NCI-H146 (cell line): ENCODE measurements at regions not wholly inside any gene's neighbourhood (a gene's known extent, or its start where the extent isn't known, plus 50 kb on each side); places are given as distances from the start of the nearest gene placed in this dataset.
"Not testable (repeated sequence)": the region's sequence is repeated elsewhere in the genome, so short reads cannot be mapped to it uniquely, and the experiment has no call there.

Experiments used
- DNase-seq: peaks from one replicate; lab custom pipeline; 2025; lab: John Stamatoyannopoulos, UW

GRCh38 chr2:56515399-56515798 is 331.6 kb downstream of the CCDC85A start:
- no peak for DNase-seq

GRCh38 chr2:56519806-56520205 is 336.0 kb downstream of the CCDC85A start:
- no peak for DNase-seq

- no peak for DNase-seq
These were observed 338.9 kb downstream of the CCDC85A start for GRCh38 chr2:56522605-56523089.

- no peak for DNase-seq
These were observed 340.0 kb downstream of the CCDC85A start for GRCh38 chr2:56523816-56524215.

GRCh38 chr2:56531668-56532420 is 348.1 kb downstream of the CCDC85A start:
- no peak for DNase-seq

- DNase-seq: no peak
These were observed 350.5 kb downstream of the CCDC85A start for GRCh38 chr2:56534321-56534720.

GRCh38 chr2:56537756-56538155 is 354.0 kb downstream of the CCDC85A start:
- DNase-seq: no peak

GRCh38 chr2:56539618-56540017 is 355.8 kb downstream of the CCDC85A start:
- no peak for DNase-seq

- DNase-seq: no peak
These were observed 356.7 kb downstream of the CCDC85A start for GRCh38 chr2:56540467-56540866.

- no peak for DNase-seq
These were observed 357.1 kb downstream of the CCDC85A start for GRCh38 chr2:56540916-56541315.

GRCh38 chr2:56542213-56542612 is 358.4 kb downstream of the CCDC85A start:
- no peak for DNase-seq

GRCh38 chr2:56565143-56565542 is 381.4 kb downstream of the CCDC85A start:
- no peak for DNase-seq

GRCh38 chr2:56571074-56571473 is 387.3 kb downstream of the CCDC85A start:
- no peak for DNase-seq

- no peak for DNase-seq
These were observed 392.2 kb downstream of the CCDC85A start for GRCh38 chr2:56576001-56576400.

GRCh38 chr2:56580242-56580641 is 396.5 kb downstream of the CCDC85A start:
- DNase-seq: no peak

GRCh38 chr2:56582570-56582969 is 398.8 kb downstream of the CCDC85A start:
- no peak for DNase-seq

- no peak for DNase-seq
These were observed 400.1 kb downstream of the CCDC85A start for GRCh38 chr2:56583796-56584315.

GRCh38 chr2:56587456-56587855 is 403.7 kb downstream of the CCDC85A start:
- DNase-seq: no peak

GRCh38 chr2:56589194-56589593 is 405.4 kb downstream of the CCDC85A start:
- no peak for DNase-seq

- no peak for DNase-seq
These were observed 406.0 kb downstream of the CCDC85A start for GRCh38 chr2:56589835-56590234.

- DNase-seq: no peak
These were observed 406.8 kb downstream of the CCDC85A start for GRCh38 chr2:56590611-56591010.

GRCh38 chr2:56606086-56606485 is 422.3 kb downstream of the CCDC85A start:
- not testable (repeated sequence) for DNase-seq

- no peak for DNase-seq
These were observed 429.5 kb downstream of the CCDC85A start for GRCh38 chr2:56613254-56613653.

GRCh38 chr2:56613920-56614319 is 430.1 kb downstream of the CCDC85A start:
- no peak for DNase-seq
